ENCODE measurements at regions not wholly inside any gene's neighbourhood (a gene's known extent, or its start where the extent isn't known, plus 50 kb on each side); places are given as distances from the start of the nearest gene placed in this dataset.
A peak's percentile ranks its signal among the peaks of the same experiment; 100 is the strongest.

DNA sequence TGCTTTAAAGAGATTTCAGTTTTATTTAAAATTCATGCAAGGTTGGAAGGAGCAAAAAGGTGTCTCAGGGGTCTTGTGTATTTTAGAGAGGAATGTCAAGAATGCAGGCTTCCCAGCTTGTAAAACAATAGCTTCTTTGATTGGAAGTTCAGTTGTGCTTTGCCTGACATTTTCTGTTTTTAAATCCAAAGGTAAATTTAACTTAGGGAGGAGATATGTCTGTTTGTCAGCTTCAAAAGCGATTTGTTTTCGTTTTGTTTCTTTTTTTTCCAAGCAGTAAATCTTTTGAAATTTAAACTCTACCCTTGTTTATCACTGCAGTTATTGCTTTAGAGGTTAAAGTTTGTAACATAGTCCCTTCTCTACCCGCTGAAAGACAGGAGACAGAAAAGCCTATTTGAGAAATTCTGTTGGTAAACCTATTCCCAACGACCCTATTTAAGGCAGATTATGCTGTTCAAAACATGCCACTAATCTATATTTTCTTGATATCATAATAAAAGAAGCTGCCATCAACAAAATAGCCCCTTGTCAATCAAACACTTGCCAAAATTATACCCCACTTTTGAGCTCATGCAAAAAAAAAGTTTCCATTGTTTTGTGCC is 639.6 kb downstream of the IRS1 start (continued):
- TF ChIP-seq, protein P1, sequence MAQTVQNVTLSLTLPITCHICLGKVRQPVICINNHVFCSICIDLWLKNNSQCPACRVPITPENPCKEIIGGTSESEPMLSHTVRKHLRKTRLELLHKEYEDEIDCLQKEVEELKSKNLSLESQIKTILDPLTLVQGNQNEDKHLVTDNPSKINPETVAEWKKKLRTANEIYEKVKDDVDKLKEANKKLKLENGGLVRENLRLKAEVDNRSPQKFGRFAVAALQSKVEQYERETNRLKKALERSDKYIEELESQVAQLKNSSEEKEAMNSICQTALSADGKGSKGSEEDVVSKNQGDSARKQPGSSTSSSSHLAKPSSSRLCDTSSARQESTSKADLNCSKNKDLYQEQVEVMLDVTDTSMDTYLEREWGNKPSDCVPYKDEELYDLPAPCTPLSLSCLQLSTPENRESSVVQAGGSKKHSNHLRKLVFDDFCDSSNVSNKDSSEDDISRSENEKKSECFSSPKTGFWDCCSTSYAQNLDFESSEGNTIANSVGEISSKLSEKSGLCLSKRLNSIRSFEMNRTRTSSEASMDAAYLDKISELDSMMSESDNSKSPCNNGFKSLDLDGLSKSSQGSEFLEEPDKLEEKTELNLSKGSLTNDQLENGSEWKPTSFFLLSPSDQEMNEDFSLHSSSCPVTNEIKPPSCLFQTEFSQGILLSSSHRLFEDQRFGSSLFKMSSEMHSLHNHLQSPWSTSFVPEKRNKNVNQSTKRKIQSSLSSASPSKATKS (CRISPR knock-in tag; IDR thresholded peaks at IDR 0.05): 0 out of 2 replicates have a peak, but pooled peaks have one; percentile 76
- TF ChIP-seq, protein P2, sequence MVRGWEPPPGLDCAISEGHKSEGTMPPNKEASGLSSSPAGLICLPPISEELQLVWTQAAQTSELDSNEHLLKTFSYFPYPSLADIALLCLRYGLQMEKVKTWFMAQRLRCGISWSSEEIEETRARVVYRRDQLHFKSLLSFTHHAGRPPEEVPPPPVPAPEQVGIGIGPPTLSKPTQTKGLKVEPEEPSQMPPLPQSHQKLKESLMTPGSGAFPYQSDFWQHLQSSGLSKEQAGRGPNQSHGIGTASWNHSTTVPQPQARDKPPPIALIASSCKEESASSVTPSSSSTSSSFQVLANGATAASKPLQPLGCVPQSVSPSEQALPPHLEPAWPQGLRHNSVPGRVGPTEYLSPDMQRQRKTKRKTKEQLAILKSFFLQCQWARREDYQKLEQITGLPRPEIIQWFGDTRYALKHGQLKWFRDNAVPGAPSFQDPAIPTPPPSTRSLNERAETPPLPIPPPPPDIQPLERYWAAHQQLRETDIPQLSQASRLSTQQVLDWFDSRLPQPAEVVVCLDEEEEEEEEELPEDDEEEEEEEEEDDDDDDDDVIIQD (CRISPR knock-in tag; IDR thresholded peaks at IDR 0.05; ENCODE audit: low read depth): peak; percentile 94
- TF ChIP-seq RFX5 (IDR thresholded peaks at IDR 0.05; ENCODE audit: low read depth, low read length): no peak
- TF ChIP-seq ZNF136 (CRISPR knock-in tag; IDR thresholded peaks at IDR 0.05; ENCODE audit: low read depth): peak; percentile 35; the same call in 1 of the 2 replicates
- no peak for TF ChIP-seq NR1H2 (CRISPR knock-in tag; IDR thresholded peaks at IDR 0.05; ENCODE audit: borderline replicate concordance, low read depth)
- peak; percentile 98 for TF ChIP-seq CREM (IDR thresholded peaks at IDR 0.05)
- TF ChIP-seq CREM (CRISPR knock-in tag; IDR thresholded peaks at IDR 0.05): no peak

DNA sequence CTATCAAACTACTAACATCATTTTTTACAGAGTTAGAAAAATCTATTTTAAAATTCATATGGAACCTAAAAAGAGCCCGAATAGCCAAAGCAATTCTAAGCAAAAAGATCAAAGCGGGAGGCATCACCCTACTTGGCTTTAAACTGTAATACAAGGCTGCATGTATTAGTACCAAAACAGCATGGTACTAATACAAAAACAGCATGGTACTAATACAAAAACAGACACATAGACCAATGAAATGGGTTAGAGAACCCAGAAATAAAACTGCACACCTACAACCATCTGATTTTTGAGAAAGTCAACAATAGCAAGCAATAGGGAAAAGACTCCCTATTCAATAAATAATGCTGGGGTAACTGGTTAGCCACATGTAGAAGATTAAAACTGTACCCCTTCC is 640.7 kb downstream of the IRS1 start:
- DNase-seq (ENCODE audit: low spot score): no peak
- no peaks in the 10 kb centered on the region; a peak in 1 of 5 replicates for H3K27me3 ChIP-seq (ENCODE audit: control insufficient read depth in 1 of 2, insufficient read depth in 2 of 2, low read length in 2 of 2)
- no peaks in the 10 kb centered on the region for H3K36me3 ChIP-seq (replicated peaks in 1 of 2; ENCODE audit: control insufficient read depth in 1 of 2, insufficient read depth in 2 of 2, low read length in 2 of 2)
- H3K79me2 ChIP-seq (ENCODE audit: insufficient read depth, low read length): no peaks in the 10 kb centered on the region
- H3K9me3 ChIP-seq (ENCODE audit: low read length): no peaks in the 10 kb centered on the region
- ChIA-PET CTCF (ENCODE audit: low intra/inter-chr PET ratio, low total read pairs) (no interaction called here), POLR2A (no interaction called here)
- in situ Hi-C loops (cut with HindIII; ENCODE audit: extremely low pct_ligation_motif_present, low pct_unique_long_range_greater_than_20kb): no loop called here
- intact Hi-C loops (cut with micrococcal nuclease; ENCODE audit: unreplicated experiment): loop anchor here (2.0 to 5.0 kb wide), 2 partner anchors 40 to 573 kb away; no protein-coding TSS in a partner anchor
- H3K9ac ChIP-seq (ENCODE audit: insufficient read depth, low read depth, low read length): peak overlapping the region; percentile 31
- TF ChIP-seq RNF2 (conservative IDR thresholded peaks at IDR 0.05; ENCODE audit: low read depth) (no peak), ZNF33A (CRISPR knock-in tag; IDR thresholded peaks at IDR 0.05; ENCODE audit: borderline replicate concordance) (0 out of 2 replicates have a peak, but pooled peaks have one; percentile 17), HIVEP1 (CRISPR knock-in tag; IDR thresholded peaks at IDR 0.05) (no peak)
- TF ChIP-seq, protein P3, sequence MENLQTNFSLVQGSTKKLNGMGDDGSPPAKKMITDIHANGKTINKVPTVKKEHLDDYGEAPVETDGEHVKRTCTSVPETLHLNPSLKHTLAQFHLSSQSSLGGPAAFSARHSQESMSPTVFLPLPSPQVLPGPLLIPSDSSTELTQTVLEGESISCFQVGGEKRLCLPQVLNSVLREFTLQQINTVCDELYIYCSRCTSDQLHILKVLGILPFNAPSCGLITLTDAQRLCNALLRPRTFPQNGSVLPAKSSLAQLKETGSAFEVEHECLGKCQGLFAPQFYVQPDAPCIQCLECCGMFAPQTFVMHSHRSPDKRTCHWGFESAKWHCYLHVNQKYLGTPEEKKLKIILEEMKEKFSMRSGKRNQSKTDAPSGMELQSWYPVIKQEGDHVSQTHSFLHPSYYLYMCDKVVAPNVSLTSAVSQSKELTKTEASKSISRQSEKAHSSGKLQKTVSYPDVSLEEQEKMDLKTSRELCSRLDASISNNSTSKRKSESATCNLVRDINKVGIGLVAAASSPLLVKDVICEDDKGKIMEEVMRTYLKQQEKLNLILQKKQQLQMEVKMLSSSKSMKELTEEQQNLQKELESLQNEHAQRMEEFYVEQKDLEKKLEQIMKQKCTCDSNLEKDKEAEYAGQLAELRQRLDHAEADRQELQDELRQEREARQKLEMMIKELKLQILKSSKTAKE (CRISPR knock-in tag; IDR thresholded peaks at IDR 0.05; ENCODE audit: borderline replicate concordance): no peak
- TF ChIP-seq, protein P4, sequence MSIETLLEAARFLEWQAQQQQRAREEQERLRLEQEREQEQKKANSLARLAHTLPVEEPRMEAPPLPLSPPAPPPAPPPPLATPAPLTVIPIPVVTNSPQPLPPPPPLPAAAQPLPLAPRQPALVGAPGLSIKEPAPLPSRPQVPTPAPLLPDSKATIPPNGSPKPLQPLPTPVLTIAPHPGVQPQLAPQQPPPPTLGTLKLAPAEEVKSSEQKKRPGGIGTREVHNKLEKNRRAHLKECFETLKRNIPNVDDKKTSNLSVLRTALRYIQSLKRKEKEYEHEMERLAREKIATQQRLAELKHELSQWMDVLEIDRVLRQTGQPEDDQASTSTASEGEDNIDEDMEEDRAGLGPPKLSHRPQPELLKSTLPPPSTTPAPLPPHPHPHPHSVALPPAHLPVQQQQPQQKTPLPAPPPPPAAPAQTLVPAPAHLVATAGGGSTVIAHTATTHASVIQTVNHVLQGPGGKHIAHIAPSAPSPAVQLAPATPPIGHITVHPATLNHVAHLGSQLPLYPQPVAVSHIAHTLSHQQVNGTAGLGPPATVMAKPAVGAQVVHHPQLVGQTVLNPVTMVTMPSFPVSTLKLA (IDR thresholded peaks at IDR 0.05): peak; percentile 78
- H3K4me1 ChIP-seq (ENCODE audit: insufficient read depth, low read length): peaks cover 80% of the 10 kb centered on the region
- ATAC-seq: no peak
- WGBS (ENCODE audit: low lambda C conversion rate): 95% methylated on average over 2 of the region's 2 CpGs
- no peaks in the 10 kb centered on the region for H4K20me1 ChIP-seq (ENCODE audit: insufficient read depth, low read length)
- H3K4me2 ChIP-seq (ENCODE audit: low read depth, low read length): peak overlapping the region; percentile 45; the same call in 1 of the 2 replicates
- no peak for FAIRE-seq
- no TSS peak for BruUV-seq (replicated peaks)
- H3K4me3 ChIP-seq (replicated peaks in 1 of 3; ENCODE audit: insufficient read depth in 1 of 3, low read depth in 2 of 3, low read length in 3 of 3): no peak overlapping the region
- peak overlapping the region; percentile 10 for H2AFZ ChIP-seq (ENCODE audit: low read length)
- peak overlapping the region; percentile 97 for H3K27ac ChIP-seq (ENCODE audit: extremely low read length, insufficient read depth, low read length)
